ENCODE measurements at regions not wholly inside any gene's neighbourhood (a gene's known extent, or its start where the extent isn't known, plus 50 kb on each side); places are given as distances from the start of the nearest gene placed in this dataset.
"Not testable (repeated sequence)": the region's sequence is repeated elsewhere in the genome, so short reads cannot be mapped to it uniquely, and the experiment has no call there.

GRCh38 chr10:29869593-29869992 lies 189.8 kb downstream of the JCAD start:
- no peaks in the 10 kb centered on the region for H3K36me3 ChIP-seq (ENCODE audit: insufficient read depth, low read length)
- H3K79me2 ChIP-seq (ENCODE audit: control insufficient read depth, insufficient read depth, low read length, unreplicated experiment), result no peaks in the 10 kb centered on the region
- H3K27me3 ChIP-seq (ENCODE audit: insufficient read depth, low read length), result no peaks in the 10 kb centered on the region
- H3K27ac ChIP-seq (ENCODE audit: low read depth, low read length), result no peak overlapping the region
- peaks cover under 1% of the 10 kb centered on the region for H3K4me1 ChIP-seq (ENCODE audit: control insufficient read depth, insufficient read depth, low read length, unreplicated experiment)
- no peak overlapping the region for H2AFZ ChIP-seq (ENCODE audit: low read length, unreplicated experiment)
- H3K4me3 ChIP-seq (ENCODE audit: low read depth, low read length), result no peak overlapping the region

GRCh38 chr10:29866356-29866755 lies 193.0 kb downstream of the JCAD start:
- H3K79me2 ChIP-seq (ENCODE audit: control insufficient read depth, insufficient read depth, low read length, unreplicated experiment), result no peaks in the 10 kb centered on the region
- no peak overlapping the region for H2AFZ ChIP-seq (ENCODE audit: low read length, unreplicated experiment)
- H3K36me3 ChIP-seq (ENCODE audit: insufficient read depth, low read length), result no peaks in the 10 kb centered on the region
- no peak overlapping the region for H3K4me3 ChIP-seq (ENCODE audit: low read depth, low read length)
- H3K27me3 ChIP-seq (ENCODE audit: insufficient read depth, low read length), result no peaks in the 10 kb centered on the region
- H3K27ac ChIP-seq (ENCODE audit: low read depth, low read length), result no peak overlapping the region
- peaks cover 18% of the 10 kb centered on the region for H3K4me1 ChIP-seq (ENCODE audit: control insufficient read depth, insufficient read depth, low read length, unreplicated experiment)

GRCh38 chr10:29865700-29866355 lies 193.6 kb downstream of the JCAD start:
- H2AFZ ChIP-seq (ENCODE audit: low read length, unreplicated experiment), result no peak overlapping the region
- H3K27me3 ChIP-seq (ENCODE audit: insufficient read depth, low read length), result no peaks in the 10 kb centered on the region
- H3K79me2 ChIP-seq (ENCODE audit: control insufficient read depth, insufficient read depth, low read length, unreplicated experiment), result no peaks in the 10 kb centered on the region
- no peaks in the 10 kb centered on the region for H3K36me3 ChIP-seq (ENCODE audit: insufficient read depth, low read length)
- H3K4me1 ChIP-seq (ENCODE audit: control insufficient read depth, insufficient read depth, low read length, unreplicated experiment), result peaks cover 18% of the 10 kb centered on the region
- H3K4me3 ChIP-seq (ENCODE audit: low read depth, low read length), result no peak overlapping the region
- no peak overlapping the region for H3K27ac ChIP-seq (ENCODE audit: low read depth, low read length)

GRCh38 chr10:29862923-29863614 lies 196.3 kb downstream of the JCAD start:
- Histone ChIP-seq H3K4me1 (ENCODE audit: control insufficient read depth, insufficient read depth, low read length, unreplicated experiment) (peaks cover 36% of the 10 kb centered on the region), H3K4me3 (ENCODE audit: low read depth, low read length) (no peak overlapping the region)

GRCh38 chr10:29861811-29862505 lies 197.4 kb downstream of the JCAD start:
- Histone ChIP-seq H3K79me2 (ENCODE audit: control insufficient read depth, insufficient read depth, low read length, unreplicated experiment) (no peaks in the 10 kb centered on the region), H3K27ac (ENCODE audit: low read depth, low read length) (peak overlapping the region; percentile 11; the same call in 1 of the 2 replicates), H3K4me3 (ENCODE audit: low read depth, low read length) (no peak overlapping the region), H3K4me1 (ENCODE audit: control insufficient read depth, insufficient read depth, low read length, unreplicated experiment) (peaks cover 39% of the 10 kb centered on the region), H2AFZ (ENCODE audit: low read length, unreplicated experiment) (no peak overlapping the region), H3K27me3 (ENCODE audit: insufficient read depth, low read length) (no peaks in the 10 kb centered on the region), H3K36me3 (ENCODE audit: insufficient read depth, low read length) (no peaks in the 10 kb centered on the region)

More at GRCh38 chr10:29862923-29863614, 196.3 kb downstream of the JCAD start:
- no peaks in the 10 kb centered on the region for H3K27me3 ChIP-seq (ENCODE audit: insufficient read depth, low read length)
- peak overlapping the region; percentile 11 for H3K27ac ChIP-seq (ENCODE audit: low read depth, low read length)
- H3K36me3 ChIP-seq (ENCODE audit: insufficient read depth, low read length), result no peaks in the 10 kb centered on the region
- H3K79me2 ChIP-seq (ENCODE audit: control insufficient read depth, insufficient read depth, low read length, unreplicated experiment), result no peaks in the 10 kb centered on the region
- H2AFZ ChIP-seq (ENCODE audit: low read length, unreplicated experiment), result no peak overlapping the region

GRCh38 chr10:29861231-29861630 lies 198.2 kb downstream of the JCAD start:
- not testable (repeated sequence) for H2AFZ ChIP-seq (ENCODE audit: low read length, unreplicated experiment); H3K27me3 ChIP-seq (ENCODE audit: insufficient read depth, low read length); H3K4me3 ChIP-seq (ENCODE audit: low read depth, low read length); H3K36me3 ChIP-seq (ENCODE audit: insufficient read depth, low read length); H3K79me2 ChIP-seq (ENCODE audit: control insufficient read depth, insufficient read depth, low read length, unreplicated experiment); H3K27ac ChIP-seq (ENCODE audit: low read depth, low read length)
- H3K4me1 ChIP-seq (ENCODE audit: control insufficient read depth, insufficient read depth, low read length, unreplicated experiment), result peaks cover 39% of the 10 kb centered on the region

GRCh38 chr10:29860166-29860565 lies 199.2 kb downstream of the JCAD start:
- no peak overlapping the region for H3K27ac ChIP-seq (ENCODE audit: low read depth, low read length)
- H3K4me1 ChIP-seq (ENCODE audit: control insufficient read depth, insufficient read depth, low read length, unreplicated experiment), result peaks cover 39% of the 10 kb centered on the region
- no peaks in the 10 kb centered on the region for H3K27me3 ChIP-seq (ENCODE audit: insufficient read depth, low read length)
- no peaks in the 10 kb centered on the region for H3K36me3 ChIP-seq (ENCODE audit: insufficient read depth, low read length)
- no peak overlapping the region for H2AFZ ChIP-seq (ENCODE audit: low read length, unreplicated experiment)
- H3K4me3 ChIP-seq (ENCODE audit: low read depth, low read length), result no peak overlapping the region
- no peaks in the 10 kb centered on the region for H3K79me2 ChIP-seq (ENCODE audit: control insufficient read depth, insufficient read depth, low read length, unreplicated experiment)

- H3K27ac ChIP-seq (ENCODE audit: low read depth, low read length), result no peak overlapping the region
- no peaks in the 10 kb centered on the region for H3K36me3 ChIP-seq (ENCODE audit: insufficient read depth, low read length)
- no peak overlapping the region for H3K4me3 ChIP-seq (ENCODE audit: low read depth, low read length)
- no peaks in the 10 kb centered on the region for H3K79me2 ChIP-seq (ENCODE audit: control insufficient read depth, insufficient read depth, low read length, unreplicated experiment)
- peaks cover 39% of the 10 kb centered on the region for H3K4me1 ChIP-seq (ENCODE audit: control insufficient read depth, insufficient read depth, low read length, unreplicated experiment)
- no peaks in the 10 kb centered on the region for H3K27me3 ChIP-seq (ENCODE audit: insufficient read depth, low read length)
- no peak overlapping the region for H2AFZ ChIP-seq (ENCODE audit: low read length, unreplicated experiment)
These were observed 199.8 kb downstream of the JCAD start for GRCh38 chr10:29859521-29860130.

- no peak overlapping the region for H3K27ac ChIP-seq (ENCODE audit: low read depth, low read length)
- peak overlapping the region; percentile 53 for H2AFZ ChIP-seq (ENCODE audit: low read length, unreplicated experiment)
- H3K4me3 ChIP-seq (ENCODE audit: low read depth, low read length), result no peak overlapping the region
- H3K36me3 ChIP-seq (ENCODE audit: insufficient read depth, low read length), result no peaks in the 10 kb centered on the region
- H3K4me1 ChIP-seq (ENCODE audit: control insufficient read depth, insufficient read depth, low read length, unreplicated experiment), result peaks cover 39% of the 10 kb centered on the region
- no peaks in the 10 kb centered on the region for H3K79me2 ChIP-seq (ENCODE audit: control insufficient read depth, insufficient read depth, low read length, unreplicated experiment)
- H3K27me3 ChIP-seq (ENCODE audit: insufficient read depth, low read length), result no peaks in the 10 kb centered on the region
These were observed 200.6 kb downstream of the JCAD start for GRCh38 chr10:29858702-29859267.

GRCh38 chr10:29857843-29858701 lies 201.3 kb downstream of the JCAD start:
- no peaks in the 10 kb centered on the region for H3K79me2 ChIP-seq (ENCODE audit: control insufficient read depth, insufficient read depth, low read length, unreplicated experiment)
- H3K36me3 ChIP-seq (ENCODE audit: insufficient read depth, low read length), result no peaks in the 10 kb centered on the region
- peaks cover 35% of the 10 kb centered on the region for H3K4me1 ChIP-seq (ENCODE audit: control insufficient read depth, insufficient read depth, low read length, unreplicated experiment)
- no peak overlapping the region for H3K27ac ChIP-seq (ENCODE audit: low read depth, low read length)
- no peaks in the 10 kb centered on the region for H3K27me3 ChIP-seq (ENCODE audit: insufficient read depth, low read length)
- H2AFZ ChIP-seq (ENCODE audit: low read length, unreplicated experiment), result peak overlapping the region; percentile 53
- H3K4me3 ChIP-seq (ENCODE audit: low read depth, low read length), result no peak overlapping the region

All from ACC112 (cell line).